ENCODE measurements at regions not wholly inside any gene's neighbourhood (a gene's known extent, or its start where the extent isn't known, plus 50 kb on each side); places are given as distances from the start of the nearest gene placed in this dataset.

GRCh38 chr4:12975511-12975910 lies 508.6 kb downstream of the RAB28 start:
- Histone ChIP-seq H3K27me3 (ENCODE audit: insufficient read depth) (no peaks in the 10 kb centered on the region), H3K27ac (ENCODE audit: low read depth) (no peak overlapping the region), H3F3A (replicated peaks; ENCODE audit: low read depth) (no peaks in the 10 kb centered on the region), H2AFZ (no peak overlapping the region), H3K4me2 (no peak overlapping the region), H3K4me1 (ENCODE audit: insufficient read depth) (no peaks in the 10 kb centered on the region), H4K20me1 (replicated peaks; ENCODE audit: insufficient read depth) (no peaks in the 10 kb centered on the region), H3K36me3 (ENCODE audit: insufficient read depth) (no peaks in the 10 kb centered on the region), H3K79me2 (replicated peaks; ENCODE audit: insufficient read depth) (no peaks in the 10 kb centered on the region), H3K4me3 (no peak overlapping the region), H3K9me2 (ENCODE audit: insufficient read depth) (0 out of 2 replicates have a peak, but pooled peaks cover 12% of the 10 kb centered on the region)
- H3K27me3 Mint-ChIP-seq (ENCODE audit: insufficient read depth, low read depth, poor library complexity) = no peaks in the 10 kb centered on the region
- no peaks in the 10 kb centered on the region for H3K4me1 Mint-ChIP-seq
- H3K36me3 Mint-ChIP-seq (ENCODE audit: low read depth) = no peaks in the 10 kb centered on the region
- DNase-seq (ENCODE audit: low spot score) (no peak), ATAC-seq (no peak)
- TF ChIP-seq EZH2 (IDR thresholded peaks at IDR 0.05; ENCODE audit: low read depth, unreplicated experiment) = no peak
- no peak for TF ChIP-seq ZNF462 (CRISPR knock-in tag; IDR thresholded peaks at IDR 0.05)
- no peak for TF ChIP-seq STAT1 (IDR thresholded peaks at IDR 0.05; ENCODE audit: unreplicated experiment)
- no peak for TF ChIP-seq ZNF114 (CRISPR knock-in tag; IDR thresholded peaks at IDR 0.05)
- TF ChIP-seq ZNF331 (CRISPR knock-in tag; IDR thresholded peaks at IDR 0.05; ENCODE audit: low read depth) = no peak
- no peak for TF ChIP-seq EZH2phosphoT487 (IDR thresholded peaks at IDR 0.05; ENCODE audit: unreplicated experiment)
- TF ChIP-seq CTCF (conservative IDR thresholded peaks at IDR 0.05; ENCODE audit: low read depth in 2 of 2) = no peak
- TF ChIP-seq POLR2AphosphoS5 (IDR thresholded peaks at IDR 0.05; ENCODE audit: low read depth) = no peak
- TF ChIP-seq REST (IDR thresholded peaks at IDR 0.05; ENCODE audit: unreplicated experiment) = no peak
- TF ChIP-seq NANOG (IDR thresholded peaks at IDR 0.05; ENCODE audit: borderline replicate concordance) = no peak
- TF ChIP-seq JUNB (IDR thresholded peaks at IDR 0.05; ENCODE audit: unreplicated experiment) = no peak
- TF ChIP-seq CREB1 (CRISPR knock-in tag; IDR thresholded peaks at IDR 0.05; ENCODE audit: low read depth) = no peak
- TF ChIP-seq ETS1 (IDR thresholded peaks at IDR 0.05) = no peak
- H3K4me3 Mint-ChIP-seq = no peak overlapping the region
- no peaks in the 10 kb centered on the region; the same call in 2 of the 3 replicates for H3K9me3 Mint-ChIP-seq
- H3K27ac Mint-ChIP-seq = no peak overlapping the region
